Endothelial cell of umbilical vein (primary cell): ENCODE measurements at regions not wholly inside any gene's neighbourhood (a gene's known extent, or its start where the extent isn't known, plus 50 kb on each side); places are given as distances from the start of the nearest gene placed in this dataset.

Source experiments
- BruUV-seq: library from RNA; stranded (reverse); fragments of 400-500 nt; replicated peaks from 2 replicates; lab custom pipeline; 2021; lab: Mats Ljungman, UMichigan
- CTCF ChIA-PET: fragments of 300-600, 350-600 bp; sonication (Branson Sonifier 250); formaldehyde crosslinking; loops from one replicate; lab custom pipeline; 2021; ENCODE audit warnings: antibody characterized with exemption, inconsistent platforms; lab: Charles Lee
- POLR2A ChIA-PET: fragments of 300-600, 350-600 bp; sonication (Branson Sonifier 250); formaldehyde crosslinking; loops from one replicate; lab custom pipeline; 2021; ENCODE audit warnings: antibody characterized with exemption, inconsistent platforms; lab: Charles Lee
- DNase-seq: peaks from one replicate; pipeline ENCODE4 v3.0.0-alpha.2; 2011; ENCODE audit warnings: low read depth, low spot score
- FAIRE-seq: peaks from 2 replicates; lab custom pipeline; 2011; peaks lifted over from hg19 to GRCh38; lab: Jason Lieb, UNC
- H2AFZ ChIP-seq: 2 replicates; pipeline ENCODE4 v1.6.0; 2012; ENCODE audit warnings: low read depth, low read length, control low read depth, inconsistent platforms
- H3K27ac ChIP-seq: 2 replicates; pipeline ENCODE4 v1.5.1; 2011; ENCODE audit warnings: low read depth, mild to moderate bottlenecking, control low read depth, low read length, moderate library complexity; ENCODE audit not compliant: insufficient read depth
- H3K27me3 ChIP-seq, 2 experiments: 2 replicates each; pipeline versions ENCODE4 v1.6.0 to v1.6.1; 2011; ENCODE audit warnings: low read length in 2 of 2, mixed read lengths in 1 of 2; ENCODE audit not compliant: control insufficient read depth in 2 of 2, insufficient read depth in 2 of 2
- H3K36me3 ChIP-seq, 2 experiments: 2 replicates in 1 of 2; 3 replicates in 1 of 2; pipeline ENCODE4 v1.5.1; 2011; ENCODE audit warnings: low read length in 2 of 2, mild to moderate bottlenecking in 1 of 2, moderate library complexity in 1 of 2; ENCODE audit not compliant: control insufficient read depth in 2 of 2, insufficient read depth in 2 of 2; ENCODE audit errors: extremely low read depth in 1 of 2
- H3K4me1 ChIP-seq: 3 replicates; pipeline ENCODE4 v1.5.1; 2011; ENCODE audit warnings: mild to moderate bottlenecking, low read length; ENCODE audit not compliant: control insufficient read depth, insufficient read depth; ENCODE audit errors: extremely low read depth
- H3K4me2 ChIP-seq: 2 replicates; pipeline ENCODE4 v1.6.1; 2011; ENCODE audit warnings: low read length, control low read depth, mixed read lengths; ENCODE audit not compliant: insufficient read depth
- H3K4me3 ChIP-seq, 3 experiments: fragments of 200-600 bp in 1 of 3; sonication (generic), shearing (Covaris generic) in 1 of 3; replicated peaks in 1 of 3; 2 replicates each; pipeline ENCODE4 v1.5.1; 2011 to 2016; ENCODE audit warnings: control low read depth in 3 of 3, low read length in 3 of 3, mild to moderate bottlenecking in 2 of 3, inconsistent platforms in 1 of 3, low read depth in 1 of 3, moderate library complexity in 1 of 3; ENCODE audit not compliant: insufficient read depth in 1 of 3
- H3K79me2 ChIP-seq: 2 replicates; pipeline ENCODE4 v1.6.0; 2012; ENCODE audit warnings: low read length, inconsistent platforms; ENCODE audit not compliant: control insufficient read depth, insufficient read depth
- H3K9ac ChIP-seq: replicated peaks from 2 replicates; pipeline ENCODE3; 2011; ENCODE audit warnings: low read length, control low read depth; ENCODE audit not compliant: insufficient read depth; ENCODE audit errors: extremely low read depth
- H3K9me1 ChIP-seq: replicated peaks from 3 replicates; pipeline ENCODE4 v1.6.0; 2011; ENCODE audit warnings: mild to moderate bottlenecking, low read length; ENCODE audit not compliant: control insufficient read depth, insufficient read depth; ENCODE audit errors: extremely low read depth
- H3K9me3 ChIP-seq: replicated peaks from 2 replicates; pipeline ENCODE4 v1.5.1; 2012; ENCODE audit warnings: low read length, inconsistent platforms; ENCODE audit not compliant: control insufficient read depth, insufficient read depth
- H4K20me1 ChIP-seq: replicated peaks from 2 replicates; pipeline ENCODE3; 2011; ENCODE audit warnings: mild to moderate bottlenecking, low read length; ENCODE audit not compliant: control insufficient read depth, insufficient read depth; ENCODE audit errors: extremely low read depth
- EZH2 ChIP-seq: IDR thresholded peaks from 2 replicates; pipeline ENCODE4 v1.6.1; 2012; ENCODE audit warnings: borderline replicate concordance, low read depth, mild to moderate bottlenecking, moderate library complexity, low read length, inconsistent platforms; ENCODE audit not compliant: severe bottlenecking
- FOS ChIP-seq: IDR thresholded peaks from 2 replicates; pipeline ENCODE4 v1.6.1; 2011; ENCODE audit warnings: mild to moderate bottlenecking, low read length, moderate library complexity, borderline replicate concordance; ENCODE audit not compliant: insufficient read depth
- GATA2 ChIP-seq: IDR thresholded peaks from 2 replicates; pipeline ENCODE4 v1.7.0; 2011; ENCODE audit warnings: low read depth, mild to moderate bottlenecking, moderate library complexity, mixed read lengths, low read length; ENCODE audit not compliant: insufficient read length, insufficient read depth
- JUN ChIP-seq: IDR thresholded peaks from 2 replicates; pipeline ENCODE4 v1.6.1; 2011; ENCODE audit warnings: borderline replicate concordance, low read depth; ENCODE audit not compliant: insufficient read length, insufficient read depth
- MAX ChIP-seq: IDR thresholded peaks from 2 replicates; pipeline ENCODE4 v1.6.1; 2011; ENCODE audit not compliant: insufficient read depth, insufficient read length
- MYC ChIP-seq: IDR thresholded peaks from one replicate; pipeline ENCODE4 v1.6.1; 2011; ENCODE audit warnings: mild to moderate bottlenecking, low read depth, low read length
- POLR2A ChIP-seq: IDR thresholded peaks from 2 replicates; pipeline ENCODE4 v1.6.1; 2012; ENCODE audit warnings: low read depth, mild to moderate bottlenecking, control low read depth, low read length
- POLR2AphosphoS5 ChIP-seq: IDR thresholded peaks from 2 replicates; pipeline ENCODE4 v1.6.1; 2012; ENCODE audit warnings: low read depth, mild to moderate bottlenecking, control low read depth, low read length, moderate library complexity; ENCODE audit not compliant: insufficient read depth
- dilution Hi-C: fragments of 300-500 bp; cut with MboI; formaldehyde crosslinking; loops from one replicate; pipeline ENCODE4 v1.15.0; 2019; ENCODE audit warnings: low sequenced_read_pairs; ENCODE audit not compliant: extremely low pct_ligation_motif_present
- intact Hi-C: fragments of 100-400 bp; cut with micrococcal nuclease; formaldehyde crosslinking; loops from one replicate; pipeline ENCODE4 v1.10.0; 2022
- TF ChIP-seq, protein P1 (sequence below), 2 donors: IDR thresholded peaks; 1 replicate in 1 of 2; 2 replicates in 1 of 2; pipeline ENCODE4 v1.5.1; 2011; ENCODE audit warnings: low read length in 2 of 2, mild to moderate bottlenecking in 2 of 2, moderate library complexity in 2 of 2, control low read depth in 1 of 2, inconsistent platforms in 1 of 2, low read depth in 1 of 2; ENCODE audit not compliant: insufficient read depth in 1 of 2; ENCODE audit errors: extremely low read depth in 1 of 2

- peak overlapping the region; percentile 66 for H2AFZ ChIP-seq
- intact Hi-C loops: loop anchor here (1.0 to 10.0 kb wide), 9 partner anchors 11 to 899 kb away; partner anchors contain the start of gene MRPS31
- H3K27ac ChIP-seq: peak overlapping the region; percentile 98
These were observed 219.9 kb downstream of the COG6 start for GRCh38 chr13:39875111-39875987.

More at GRCh38 chr13:39875111-39875987, 219.9 kb downstream of the COG6 start:
- no peaks in the 10 kb centered on the region for H3K9me1 ChIP-seq
- TF ChIP-seq POLR2A (peak; percentile 62), FOS (peak; percentile 36), MAX (no peak), POLR2AphosphoS5 (peak; percentile 83), GATA2 (peak; percentile 91), EZH2 (no peak), JUN (no peak), MYC (no peak)
- TF ChIP-seq, protein P1, sequence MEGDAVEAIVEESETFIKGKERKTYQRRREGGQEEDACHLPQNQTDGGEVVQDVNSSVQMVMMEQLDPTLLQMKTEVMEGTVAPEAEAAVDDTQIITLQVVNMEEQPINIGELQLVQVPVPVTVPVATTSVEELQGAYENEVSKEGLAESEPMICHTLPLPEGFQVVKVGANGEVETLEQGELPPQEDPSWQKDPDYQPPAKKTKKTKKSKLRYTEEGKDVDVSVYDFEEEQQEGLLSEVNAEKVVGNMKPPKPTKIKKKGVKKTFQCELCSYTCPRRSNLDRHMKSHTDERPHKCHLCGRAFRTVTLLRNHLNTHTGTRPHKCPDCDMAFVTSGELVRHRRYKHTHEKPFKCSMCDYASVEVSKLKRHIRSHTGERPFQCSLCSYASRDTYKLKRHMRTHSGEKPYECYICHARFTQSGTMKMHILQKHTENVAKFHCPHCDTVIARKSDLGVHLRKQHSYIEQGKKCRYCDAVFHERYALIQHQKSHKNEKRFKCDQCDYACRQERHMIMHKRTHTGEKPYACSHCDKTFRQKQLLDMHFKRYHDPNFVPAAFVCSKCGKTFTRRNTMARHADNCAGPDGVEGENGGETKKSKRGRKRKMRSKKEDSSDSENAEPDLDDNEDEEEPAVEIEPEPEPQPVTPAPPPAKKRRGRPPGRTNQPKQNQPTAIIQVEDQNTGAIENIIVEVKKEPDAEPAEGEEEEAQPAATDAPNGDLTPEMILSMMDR (IDR thresholded peaks at IDR 0.05; ENCODE audit: extremely low read depth in 1 of 2, insufficient read depth in 1 of 2, low read depth in 1 of 2, low read length in 2 of 2): no peak
- dilution Hi-C loops: no loop called here
- ChIA-PET POLR2A (interaction anchor here (1.0 to 1.5 kb wide), 2 partner anchors 19 to 319 kb away, joined by 3 read pairs; no protein-coding TSS in a partner anchor), CTCF (interaction anchor here (1.2 to 2.0 kb wide), 4 partner anchors 9 to 92 kb away, joined by 3 to 10 read pairs (median 4); no protein-coding TSS in a partner anchor)
- H3K36me3 ChIP-seq: no peaks in the 10 kb centered on the region
- DNase-seq (peak; percentile 98), FAIRE-seq (peak; percentile 62)
- H4K20me1 ChIP-seq: no peaks in the 10 kb centered on the region
- no peaks in the 10 kb centered on the region for H3K27me3 ChIP-seq
- H3K79me2 ChIP-seq: no peaks in the 10 kb centered on the region
- H3K4me2 ChIP-seq: peak overlapping the region; percentile 52
- peaks cover 61% of the 10 kb centered on the region for H3K4me1 ChIP-seq
- H3K9me3 ChIP-seq: no peaks in the 10 kb centered on the region
- H3K4me3 ChIP-seq: no peak overlapping the region
- peak overlapping the region; percentile 64 for H3K9ac ChIP-seq
- BruUV-seq: no TSS peak
